ENCODE measurements at regions not wholly inside any gene's neighbourhood (a gene's known extent, or its start where the extent isn't known, plus 50 kb on each side); places are given as distances from the start of the nearest gene placed in this dataset.

GRCh38 chr7:26022982-26023381, 129.0 kb upstream of the NFE2L3 start:
- H3K4me3 ChIP-seq (ENCODE audit: low read length): no peak overlapping the region
- no peak for DNase-seq (ENCODE audit: low read depth, low spot score)

- DNase-seq (ENCODE audit: low read depth, low spot score): no peak
- no peak overlapping the region for H3K4me3 ChIP-seq (ENCODE audit: low read length)
Observed at GRCh38 chr7:26029911-26030310, 122.1 kb upstream of the NFE2L3 start.

- H3K4me3 ChIP-seq (ENCODE audit: low read length): no peak overlapping the region
- DNase-seq (ENCODE audit: low read depth, low spot score): no peak
Observed at GRCh38 chr7:26034391-26034790, 117.6 kb upstream of the NFE2L3 start.

- no peak for DNase-seq (ENCODE audit: low read depth, low spot score)
- H3K4me3 ChIP-seq (ENCODE audit: low read length): no peak overlapping the region
Observed at GRCh38 chr7:26035552-26035951, 116.4 kb upstream of the NFE2L3 start.

GRCh38 chr7:26036092-26036491, 115.9 kb upstream of the NFE2L3 start:
- H3K4me3 ChIP-seq (ENCODE audit: low read length): no peak overlapping the region
- no peak for DNase-seq (ENCODE audit: low read depth, low spot score)

GRCh38 chr7:26038201-26038990, 113.6 kb upstream of the NFE2L3 start:
- H3K4me3 ChIP-seq (ENCODE audit: low read length): no peak overlapping the region
- no peak for DNase-seq (ENCODE audit: low read depth, low spot score)

GRCh38 chr7:26040085-26040484, 111.9 kb upstream of the NFE2L3 start:
- H3K4me3 ChIP-seq (ENCODE audit: low read length): no peak overlapping the region
- DNase-seq (ENCODE audit: low read depth, low spot score): no peak

GRCh38 chr7:26042237-26042636, 109.8 kb upstream of the NFE2L3 start:
- DNase-seq (ENCODE audit: low read depth, low spot score): no peak
- H3K4me3 ChIP-seq (ENCODE audit: low read length): no peak overlapping the region

- no peak overlapping the region for H3K4me3 ChIP-seq (ENCODE audit: low read length)
- no peak for DNase-seq (ENCODE audit: low read depth, low spot score)
Observed at GRCh38 chr7:26043801-26044200, 108.2 kb upstream of the NFE2L3 start.

- DNase-seq (ENCODE audit: low read depth, low spot score): no peak
- no peak overlapping the region for H3K4me3 ChIP-seq (ENCODE audit: low read length)
Observed at GRCh38 chr7:26044320-26044719, 107.7 kb upstream of the NFE2L3 start.

GRCh38 chr7:26046150-26046549, 105.8 kb upstream of the NFE2L3 start:
- H3K4me3 ChIP-seq (ENCODE audit: low read length): no peak overlapping the region
- DNase-seq (ENCODE audit: low read depth, low spot score): no peak

GRCh38 chr7:26046878-26047277, 105.1 kb upstream of the NFE2L3 start:
- H3K4me3 ChIP-seq (ENCODE audit: low read length): no peak overlapping the region
- DNase-seq (ENCODE audit: low read depth, low spot score): no peak

GRCh38 chr7:26048663-26049062, 103.3 kb upstream of the NFE2L3 start:
- DNase-seq (ENCODE audit: low read depth, low spot score): peak; percentile 94
- peak overlapping the region; percentile 23 for H3K4me3 ChIP-seq (ENCODE audit: low read length)

GRCh38 chr7:26049081-26049480, 102.9 kb upstream of the NFE2L3 start:
- no peak overlapping the region for H3K4me3 ChIP-seq (ENCODE audit: low read length)
- DNase-seq (ENCODE audit: low read depth, low spot score): no peak

GRCh38 chr7:26051021-26051420, 101.0 kb upstream of the NFE2L3 start:
- H3K4me3 ChIP-seq (ENCODE audit: low read length): no peak overlapping the region
- no peak for DNase-seq (ENCODE audit: low read depth, low spot score)

- no peak for DNase-seq (ENCODE audit: low read depth, low spot score)
- H3K4me3 ChIP-seq (ENCODE audit: low read length): no peak overlapping the region
Observed at GRCh38 chr7:26052706-26053105, 99.3 kb upstream of the NFE2L3 start.

- DNase-seq (ENCODE audit: low read depth, low spot score): no peak
- no peak overlapping the region for H3K4me3 ChIP-seq (ENCODE audit: low read length)
Observed at GRCh38 chr7:26054386-26054785, 97.6 kb upstream of the NFE2L3 start.

GRCh38 chr7:26055241-26055640, 96.8 kb upstream of the NFE2L3 start:
- no peak overlapping the region for H3K4me3 ChIP-seq (ENCODE audit: low read length)
- no peak for DNase-seq (ENCODE audit: low read depth, low spot score)

GRCh38 chr7:26060733-26061677, 91.0 kb upstream of the NFE2L3 start:
- no peak for DNase-seq (ENCODE audit: low read depth, low spot score)
- no peak overlapping the region for H3K4me3 ChIP-seq (ENCODE audit: low read length)
